Epithelial cell of proximal tubule (primary cell): ENCODE measurements at regions not wholly inside any gene's neighbourhood (a gene's known extent, or its start where the extent isn't known, plus 50 kb on each side); places are given as distances from the start of the nearest gene placed in this dataset.
"Not testable (repeated sequence)": the region's sequence is repeated elsewhere in the genome, so short reads cannot be mapped to it uniquely, and the experiment has no call there.

Source experiments
- DNase-seq: peaks from one replicate; pipeline ENCODE4 v3.0.0-alpha.2; 2011; ENCODE audit warnings: low read depth
- H3K4me3 ChIP-seq: 2 replicates; pipeline ENCODE4 v1.5.1; 2011; ENCODE audit warnings: low read depth, mild to moderate bottlenecking, low read length
- TF ChIP-seq, protein P1 (sequence below): conservative IDR thresholded peaks from 2 replicates; pipeline ENCODE4 v1.5.1; 2012; ENCODE audit warnings: low read depth, mild to moderate bottlenecking, low read length

DNA sequence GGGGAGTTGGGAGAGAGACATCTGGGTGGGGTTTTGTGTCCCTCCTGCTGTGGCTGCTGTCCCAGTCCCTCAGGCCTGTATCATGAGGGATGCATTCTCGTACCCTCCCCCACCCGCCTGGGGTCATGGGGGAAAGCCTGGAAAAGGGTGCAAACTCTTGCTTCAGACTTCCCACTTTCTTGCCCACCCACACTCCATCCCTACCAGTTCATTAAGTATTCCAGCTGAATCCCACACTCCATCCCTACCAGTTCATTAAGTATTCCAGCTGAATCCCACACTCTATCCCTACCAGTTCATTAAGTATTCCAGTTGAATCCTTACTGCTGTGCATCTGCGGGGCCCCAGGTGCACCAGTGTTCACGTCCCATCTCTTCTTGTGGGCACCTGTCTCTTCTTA is 116.3 kb downstream of the ACAA2 start:
- TF ChIP-seq, protein P1, sequence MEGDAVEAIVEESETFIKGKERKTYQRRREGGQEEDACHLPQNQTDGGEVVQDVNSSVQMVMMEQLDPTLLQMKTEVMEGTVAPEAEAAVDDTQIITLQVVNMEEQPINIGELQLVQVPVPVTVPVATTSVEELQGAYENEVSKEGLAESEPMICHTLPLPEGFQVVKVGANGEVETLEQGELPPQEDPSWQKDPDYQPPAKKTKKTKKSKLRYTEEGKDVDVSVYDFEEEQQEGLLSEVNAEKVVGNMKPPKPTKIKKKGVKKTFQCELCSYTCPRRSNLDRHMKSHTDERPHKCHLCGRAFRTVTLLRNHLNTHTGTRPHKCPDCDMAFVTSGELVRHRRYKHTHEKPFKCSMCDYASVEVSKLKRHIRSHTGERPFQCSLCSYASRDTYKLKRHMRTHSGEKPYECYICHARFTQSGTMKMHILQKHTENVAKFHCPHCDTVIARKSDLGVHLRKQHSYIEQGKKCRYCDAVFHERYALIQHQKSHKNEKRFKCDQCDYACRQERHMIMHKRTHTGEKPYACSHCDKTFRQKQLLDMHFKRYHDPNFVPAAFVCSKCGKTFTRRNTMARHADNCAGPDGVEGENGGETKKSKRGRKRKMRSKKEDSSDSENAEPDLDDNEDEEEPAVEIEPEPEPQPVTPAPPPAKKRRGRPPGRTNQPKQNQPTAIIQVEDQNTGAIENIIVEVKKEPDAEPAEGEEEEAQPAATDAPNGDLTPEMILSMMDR = no peak
- no peak for DNase-seq
- H3K4me3 ChIP-seq = no peak overlapping the region

GRCh38 chr18:49694402-49694801 is 118.9 kb downstream of the ACAA2 start:
- TF ChIP-seq, protein P1 = no peak

GRCh38 chr18:49693717-49694005 is 119.7 kb downstream of the ACAA2 start:
- no peak overlapping the region for H3K4me3 ChIP-seq
- TF ChIP-seq, protein P1 = no peak
- DNase-seq = no peak

More at GRCh38 chr18:49694402-49694801, 118.9 kb downstream of the ACAA2 start:
- DNase-seq = no peak
- H3K4me3 ChIP-seq = no peak overlapping the region

- no peak for DNase-seq
- TF ChIP-seq, protein P1 = no peak
- H3K4me3 ChIP-seq = no peak overlapping the region
These were observed 120.2 kb downstream of the ACAA2 start for GRCh38 chr18:49692906-49693716.

DNA sequence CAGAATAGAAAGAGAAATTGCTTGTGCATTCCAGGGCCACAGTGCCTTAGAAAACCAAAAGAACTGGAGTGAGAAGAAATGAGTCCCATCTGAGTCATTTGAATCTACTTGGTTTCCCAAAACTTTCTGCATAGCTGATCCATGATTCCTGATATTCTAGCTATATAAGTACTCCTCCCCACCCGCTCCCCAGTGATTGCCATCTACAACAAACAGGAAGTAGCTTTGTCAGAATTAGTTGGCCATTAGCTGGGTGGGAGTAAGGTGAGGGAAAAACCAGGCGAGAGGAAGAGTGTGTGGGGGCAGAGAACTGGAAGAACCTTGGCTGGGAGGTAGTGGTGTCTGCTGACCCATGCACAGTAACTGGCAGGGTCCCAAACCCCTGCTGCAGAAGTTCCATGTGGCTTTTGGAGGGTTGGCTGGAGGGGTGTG is 122.1 kb downstream of the ACAA2 start:
- TF ChIP-seq, protein P1 = no peak
- peak; percentile 93 for DNase-seq
- H3K4me3 ChIP-seq = no peak overlapping the region

- peak; percentile 84 for DNase-seq
- H3K4me3 ChIP-seq = no peak overlapping the region
- TF ChIP-seq, protein P1 = no peak
These were observed 123.0 kb downstream of the ACAA2 start for GRCh38 chr18:49690312-49690711.

DNA sequence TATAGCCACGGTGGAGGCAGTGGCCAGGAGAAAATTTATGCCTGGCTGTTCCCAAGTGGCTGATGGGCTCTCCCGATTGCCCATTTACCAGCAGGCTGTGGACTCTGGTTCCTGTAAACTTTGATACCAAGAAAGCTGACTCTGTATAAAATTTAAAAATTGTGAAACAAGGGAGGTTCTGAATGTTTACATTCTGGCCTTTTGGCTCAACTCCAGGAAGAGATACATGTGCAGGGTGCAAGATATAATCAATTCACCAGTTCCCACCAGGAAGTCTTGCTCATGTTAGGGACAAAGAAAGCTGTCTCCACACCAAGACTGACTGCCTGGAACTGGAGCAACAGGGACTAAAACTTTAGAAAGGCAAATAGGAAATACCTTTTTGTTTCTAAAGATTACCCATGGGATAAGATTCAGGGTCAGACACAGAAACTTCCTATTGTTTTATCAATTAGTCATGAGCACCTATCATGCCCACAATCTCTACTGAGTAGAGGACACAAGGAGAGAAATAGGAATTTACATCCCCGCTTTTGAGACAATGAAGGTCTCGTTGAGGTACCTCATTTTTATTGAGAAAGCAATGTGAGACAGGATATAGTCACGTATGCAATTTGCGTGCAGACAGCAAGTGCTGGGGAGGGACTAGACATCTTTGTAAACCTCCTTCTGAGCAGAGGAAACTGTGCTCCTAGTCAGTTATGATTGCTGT is 123.5 kb downstream of the LIPG start:
- TF ChIP-seq, protein P1 = no peak
- DNase-seq = no peak
- no peak overlapping the region for H3K4me3 ChIP-seq

DNA sequence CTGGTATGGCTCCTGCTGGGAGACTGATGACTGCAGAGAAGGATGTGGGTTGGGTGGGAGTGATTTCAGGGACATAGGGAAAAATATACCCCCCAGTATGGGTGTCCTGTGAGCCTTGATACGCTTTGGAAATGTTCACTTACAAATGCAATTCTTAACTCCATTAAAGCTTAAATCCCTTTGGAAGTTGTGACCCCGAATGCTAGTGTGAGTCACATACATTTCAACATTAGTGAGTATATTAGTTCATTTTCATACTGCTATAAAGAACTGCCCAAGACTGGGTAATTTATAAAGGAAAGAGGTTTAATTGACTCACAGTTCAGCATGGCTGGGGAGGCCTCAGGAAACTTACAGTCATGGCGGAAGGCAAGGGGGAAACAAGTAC is 120.9 kb downstream of the LIPG start:
- not testable (repeated sequence) for H3K4me3 ChIP-seq, DNase-seq
